ENCODE measurements at regions not wholly inside any gene's neighbourhood (a gene's known extent, or its start where the extent isn't known, plus 50 kb on each side); places are given as distances from the start of the nearest gene placed in this dataset.
"Not testable (repeated sequence)": the region's sequence is repeated elsewhere in the genome, so short reads cannot be mapped to it uniquely, and the experiment has no call there.

DNA sequence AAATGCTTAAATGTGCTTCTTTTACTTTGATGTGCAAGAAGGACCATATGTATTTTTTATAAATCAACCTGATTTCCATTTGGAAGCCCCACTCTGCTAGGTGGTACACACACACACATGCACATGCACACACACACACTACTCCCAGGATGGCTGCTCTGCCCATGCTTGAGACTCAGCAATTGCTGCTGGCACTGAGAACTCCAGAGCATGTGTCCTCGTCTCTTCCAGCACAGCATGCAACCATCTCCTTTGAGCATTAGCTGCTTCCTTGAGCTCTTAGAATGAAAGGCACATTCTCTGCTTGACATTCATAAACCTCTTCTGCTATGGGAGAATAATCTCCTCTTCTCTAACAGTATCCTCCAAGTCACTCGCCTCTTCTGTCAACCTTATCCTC lies 115.9 kb downstream of the FEM1C start:
- H3K4me3 ChIP-seq (ENCODE audit: insufficient read depth, low read depth, low read length), result no peak overlapping the region
- no peak for DNase-seq
- H3K27me3 ChIP-seq (ENCODE audit: control insufficient read depth, insufficient read depth, low read length), result no peaks in the 10 kb centered on the region
- no peaks in the 10 kb centered on the region for H3K36me3 ChIP-seq (replicated peaks; ENCODE audit: control insufficient read depth, insufficient read depth, low read length)

DNA sequence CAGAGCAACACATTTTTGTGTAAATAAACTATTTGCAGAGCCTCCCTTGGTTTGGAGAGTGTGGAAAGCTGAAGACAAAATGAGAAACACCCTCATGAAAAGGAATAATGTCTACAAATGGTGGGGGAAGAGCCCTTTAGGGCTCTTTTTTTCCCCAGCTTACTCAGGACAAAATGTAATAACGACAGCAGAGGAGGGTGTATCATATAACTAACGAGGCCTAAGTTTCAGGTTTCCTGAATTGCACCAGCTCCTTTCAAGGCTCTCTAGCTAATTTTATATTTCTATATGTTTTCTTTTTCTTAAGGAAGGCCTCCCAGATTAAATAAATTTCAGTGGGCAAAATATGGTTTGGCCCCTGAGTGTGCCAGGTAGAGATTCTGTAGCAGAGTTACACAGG lies 116.3 kb downstream of the FEM1C start:
- Histone ChIP-seq H3K27me3 (ENCODE audit: control insufficient read depth, insufficient read depth, low read length) (no peaks in the 10 kb centered on the region), H3K36me3 (replicated peaks; ENCODE audit: control insufficient read depth, insufficient read depth, low read length) (no peaks in the 10 kb centered on the region), H3K4me3 (ENCODE audit: insufficient read depth, low read depth, low read length) (no peak overlapping the region)
- no peak for DNase-seq

DNA sequence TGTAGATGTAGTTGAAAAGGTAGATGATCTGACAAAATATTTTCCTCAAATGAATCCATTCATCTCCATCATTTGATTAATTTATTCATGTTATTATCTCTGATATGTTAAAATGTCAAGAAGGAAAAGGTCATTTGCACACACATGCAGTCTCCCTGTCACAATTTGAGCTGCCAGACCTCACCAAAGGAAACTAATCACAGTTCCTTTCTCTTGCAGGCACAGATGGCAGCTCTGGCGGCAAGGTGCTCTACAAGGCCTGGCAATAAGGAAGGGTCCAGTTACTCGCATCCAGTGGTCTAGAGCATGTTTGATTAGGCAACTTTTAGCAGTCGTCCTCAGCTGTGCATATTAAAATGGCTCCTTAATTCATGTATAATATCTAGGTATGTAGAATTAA lies 120.1 kb downstream of the FEM1C start:
- Histone ChIP-seq H3K4me3 (ENCODE audit: insufficient read depth, low read depth, low read length) (no peak overlapping the region), H3K27me3 (ENCODE audit: control insufficient read depth, insufficient read depth, low read length) (no peaks in the 10 kb centered on the region), H3K36me3 (replicated peaks; ENCODE audit: control insufficient read depth, insufficient read depth, low read length) (no peaks in the 10 kb centered on the region)
- no peak for DNase-seq

DNA sequence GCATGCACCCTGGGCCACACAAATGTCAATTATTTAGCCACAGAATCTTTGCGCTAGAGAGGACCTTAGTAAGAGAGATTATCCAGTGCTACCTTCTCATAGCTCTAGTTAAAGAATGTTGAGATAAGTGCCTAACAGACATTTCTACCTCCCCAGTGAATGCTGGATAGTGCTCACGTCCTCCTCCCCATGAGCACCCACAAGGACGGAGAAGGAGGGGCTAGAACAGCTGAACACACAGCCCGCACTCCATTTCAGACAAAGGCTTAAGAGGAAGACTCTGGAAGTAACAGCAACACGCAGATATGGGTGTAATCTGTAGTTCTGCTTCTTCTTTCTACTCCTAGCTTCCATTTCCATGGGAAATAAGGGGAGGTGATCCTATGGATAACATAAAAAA lies 120.5 kb downstream of the FEM1C start:
- DNase-seq, result no peak
- no peaks in the 10 kb centered on the region for H3K36me3 ChIP-seq (replicated peaks; ENCODE audit: control insufficient read depth, insufficient read depth, low read length)
- no peak overlapping the region for H3K4me3 ChIP-seq (ENCODE audit: insufficient read depth, low read depth, low read length)
- no peaks in the 10 kb centered on the region for H3K27me3 ChIP-seq (ENCODE audit: control insufficient read depth, insufficient read depth, low read length)

DNA sequence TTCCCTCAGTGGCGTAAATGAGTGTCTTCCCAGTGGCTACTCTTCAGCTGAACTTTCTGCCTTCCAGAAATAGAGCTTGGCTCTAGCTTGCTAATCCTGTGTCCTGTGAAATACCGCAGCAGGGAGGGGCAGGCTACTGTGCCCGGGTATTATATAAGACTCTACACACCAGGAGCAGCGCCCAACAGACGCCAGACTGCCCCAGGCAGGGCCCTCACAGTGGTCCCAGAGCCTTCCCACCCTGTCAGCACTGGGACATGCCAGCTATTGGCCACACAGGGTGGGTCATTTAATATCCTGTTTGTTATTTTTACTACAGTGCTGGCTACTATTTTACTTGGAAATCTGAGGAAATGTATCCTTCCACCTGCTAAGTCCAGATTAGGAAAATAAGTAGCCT lies 121.0 kb downstream of the FEM1C start:
- Histone ChIP-seq H3K27me3 (ENCODE audit: control insufficient read depth, insufficient read depth, low read length) (no peaks in the 10 kb centered on the region), H3K36me3 (replicated peaks; ENCODE audit: control insufficient read depth, insufficient read depth, low read length) (no peaks in the 10 kb centered on the region), H3K4me3 (ENCODE audit: insufficient read depth, low read depth, low read length) (no peak overlapping the region)
- no peak for DNase-seq

GRCh38 chr5:115423051-115423450 lies 121.5 kb downstream of the FEM1C start:
- Histone ChIP-seq H3K27me3 (ENCODE audit: control insufficient read depth, insufficient read depth, low read length) (no peaks in the 10 kb centered on the region), H3K4me3 (ENCODE audit: insufficient read depth, low read depth, low read length) (no peak overlapping the region), H3K36me3 (replicated peaks; ENCODE audit: control insufficient read depth, insufficient read depth, low read length) (no peaks in the 10 kb centered on the region)
- no peak for DNase-seq

DNA sequence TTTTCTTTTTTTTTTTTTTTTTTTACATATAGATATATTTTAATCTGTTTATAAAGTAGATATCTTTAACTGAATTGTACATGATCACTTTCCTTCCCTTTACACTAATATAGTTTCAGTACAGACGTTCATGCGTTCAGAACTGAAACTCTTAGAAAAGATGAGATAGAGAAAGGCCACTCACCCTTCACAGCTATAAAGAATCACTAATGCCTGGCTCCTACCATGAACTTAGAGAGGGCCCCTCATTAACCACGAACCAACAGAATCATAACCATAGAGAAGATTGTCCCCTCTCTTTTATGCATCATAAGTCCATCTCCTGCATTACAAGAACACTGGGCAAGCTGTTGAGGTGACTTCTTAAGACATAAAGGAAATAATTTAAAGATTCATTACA lies 123.8 kb downstream of the FEM1C start:
- not testable (repeated sequence) for H3K4me3 ChIP-seq (ENCODE audit: insufficient read depth, low read depth, low read length); H3K27me3 ChIP-seq (ENCODE audit: control insufficient read depth, insufficient read depth, low read length); DNase-seq; H3K36me3 ChIP-seq (replicated peaks; ENCODE audit: control insufficient read depth, insufficient read depth, low read length)

GRCh38 chr5:115419846-115420585 lies 123.6 kb upstream of the CCDC112 start:
- no peak overlapping the region for H3K4me3 ChIP-seq (ENCODE audit: insufficient read depth, low read depth, low read length)
- DNase-seq, result no peak
- no peaks in the 10 kb centered on the region for H3K27me3 ChIP-seq (ENCODE audit: control insufficient read depth, insufficient read depth, low read length)
- H3K36me3 ChIP-seq (replicated peaks; ENCODE audit: control insufficient read depth, insufficient read depth, low read length), result no peaks in the 10 kb centered on the region

- DNase-seq, result no peak
- H3K36me3 ChIP-seq (replicated peaks; ENCODE audit: control insufficient read depth, insufficient read depth, low read length), result no peaks in the 10 kb centered on the region
- no peaks in the 10 kb centered on the region for H3K27me3 ChIP-seq (ENCODE audit: control insufficient read depth, insufficient read depth, low read length)
- H3K4me3 ChIP-seq (ENCODE audit: insufficient read depth, low read depth, low read length), result no peak overlapping the region
These were observed 122.3 kb upstream of the CCDC112 start for GRCh38 chr5:115418788-115419187.

DNA sequence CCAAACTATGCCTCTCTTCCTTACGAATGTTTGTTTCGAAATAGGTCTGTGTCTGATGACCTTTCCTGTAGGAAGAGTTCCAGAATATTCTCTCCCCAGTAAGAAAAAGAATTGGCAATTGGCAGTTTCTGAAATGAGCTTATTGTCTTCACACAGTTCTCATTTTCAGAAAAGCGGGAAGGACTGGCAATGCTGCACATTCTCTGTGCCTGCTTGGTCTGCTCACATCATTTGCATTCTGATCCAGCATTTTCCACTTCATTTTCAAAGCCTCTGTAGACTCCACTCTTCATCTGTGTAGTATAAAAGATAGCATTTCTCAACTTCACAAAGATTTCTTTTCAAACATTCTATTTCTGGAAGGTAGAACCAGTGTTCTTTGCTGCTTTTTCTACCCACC lies 120.6 kb upstream of the CCDC112 start:
- no peak overlapping the region for H3K4me3 ChIP-seq (ENCODE audit: insufficient read depth, low read depth, low read length)
- H3K27me3 ChIP-seq (ENCODE audit: control insufficient read depth, insufficient read depth, low read length), result no peaks in the 10 kb centered on the region
- DNase-seq, result no peak
- H3K36me3 ChIP-seq (replicated peaks; ENCODE audit: control insufficient read depth, insufficient read depth, low read length), result no peaks in the 10 kb centered on the region

DNA sequence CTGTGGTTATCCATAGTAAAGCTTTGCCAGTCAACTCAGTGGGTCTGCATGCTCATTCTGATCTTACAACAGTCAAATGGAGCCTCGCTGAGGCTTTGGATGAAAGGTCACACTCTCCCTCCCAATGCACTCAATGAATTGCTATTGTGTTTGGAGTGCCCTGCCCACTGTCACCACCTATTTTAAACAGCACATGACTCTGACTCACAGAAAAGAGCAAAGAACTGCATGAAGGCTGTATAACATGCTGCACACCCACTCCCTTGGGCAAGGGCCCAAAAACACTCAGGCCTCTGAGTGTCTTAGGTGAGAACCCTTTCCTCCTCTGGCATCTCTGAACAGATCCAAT lies 118.7 kb upstream of the CCDC112 start:
- Histone ChIP-seq H3K27me3 (ENCODE audit: control insufficient read depth, insufficient read depth, low read length) (no peaks in the 10 kb centered on the region), H3K36me3 (replicated peaks; ENCODE audit: control insufficient read depth, insufficient read depth, low read length) (no peaks in the 10 kb centered on the region), H3K4me3 (ENCODE audit: insufficient read depth, low read depth, low read length) (no peak overlapping the region)
- DNase-seq, result no peak

DNA sequence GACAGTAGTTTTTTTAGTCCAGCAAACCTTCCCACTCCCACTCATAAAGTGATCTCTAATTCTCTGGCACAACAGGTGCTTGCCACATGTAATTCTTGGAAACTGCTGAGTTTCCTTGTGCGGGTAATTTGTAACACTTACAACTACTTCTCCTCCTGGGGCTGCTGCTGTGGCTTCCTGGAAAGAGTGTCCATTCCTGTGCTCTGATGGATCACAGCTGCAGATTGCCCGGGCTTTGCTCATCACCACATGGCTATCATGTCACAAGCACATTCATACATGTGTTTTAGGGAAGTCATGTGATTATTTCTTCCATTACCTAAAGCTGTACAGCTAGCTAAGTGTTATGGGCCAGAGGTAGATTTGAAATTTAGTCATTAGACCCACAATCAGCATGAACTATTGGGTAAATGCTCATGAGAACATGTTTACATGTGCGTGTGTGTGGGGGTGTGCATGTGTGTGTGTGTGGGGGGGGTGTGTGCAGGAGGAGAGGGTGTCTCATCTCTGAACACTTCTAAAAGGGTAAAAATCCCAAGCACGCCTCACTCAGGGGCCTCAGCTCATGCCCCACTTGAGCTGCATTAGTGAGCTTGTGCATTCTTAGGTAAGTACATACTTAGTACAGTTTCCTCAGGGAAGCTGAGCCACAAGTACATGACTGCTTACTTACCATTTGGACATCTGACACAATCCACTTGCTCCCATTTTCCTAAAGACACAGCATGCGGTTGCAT lies 118.1 kb upstream of the CCDC112 start:
- no peak for DNase-seq
- Histone ChIP-seq H3K27me3 (ENCODE audit: control insufficient read depth, insufficient read depth, low read length) (no peaks in the 10 kb centered on the region), H3K4me3 (ENCODE audit: insufficient read depth, low read depth, low read length) (no peak overlapping the region), H3K36me3 (replicated peaks; ENCODE audit: control insufficient read depth, insufficient read depth, low read length) (no peaks in the 10 kb centered on the region)

GRCh38 chr5:115413651-115414050 lies 117.2 kb upstream of the CCDC112 start:
- DNase-seq, result no peak
- no peaks in the 10 kb centered on the region for H3K36me3 ChIP-seq (replicated peaks; ENCODE audit: control insufficient read depth, insufficient read depth, low read length)
- no peak overlapping the region for H3K4me3 ChIP-seq (ENCODE audit: insufficient read depth, low read depth, low read length)

GRCh38 chr5:115409094-115409493 lies 112.6 kb upstream of the CCDC112 start:
- H3K36me3 ChIP-seq (replicated peaks; ENCODE audit: control insufficient read depth, insufficient read depth, low read length), result no peaks in the 10 kb centered on the region
- H3K27me3 ChIP-seq (ENCODE audit: control insufficient read depth, insufficient read depth, low read length), result no peaks in the 10 kb centered on the region
- H3K4me3 ChIP-seq (ENCODE audit: insufficient read depth, low read depth, low read length), result no peak overlapping the region
- DNase-seq, result no peak

More at GRCh38 chr5:115413651-115414050, 117.2 kb upstream of the CCDC112 start:
- H3K27me3 ChIP-seq (ENCODE audit: control insufficient read depth, insufficient read depth, low read length), result no peaks in the 10 kb centered on the region

DNA sequence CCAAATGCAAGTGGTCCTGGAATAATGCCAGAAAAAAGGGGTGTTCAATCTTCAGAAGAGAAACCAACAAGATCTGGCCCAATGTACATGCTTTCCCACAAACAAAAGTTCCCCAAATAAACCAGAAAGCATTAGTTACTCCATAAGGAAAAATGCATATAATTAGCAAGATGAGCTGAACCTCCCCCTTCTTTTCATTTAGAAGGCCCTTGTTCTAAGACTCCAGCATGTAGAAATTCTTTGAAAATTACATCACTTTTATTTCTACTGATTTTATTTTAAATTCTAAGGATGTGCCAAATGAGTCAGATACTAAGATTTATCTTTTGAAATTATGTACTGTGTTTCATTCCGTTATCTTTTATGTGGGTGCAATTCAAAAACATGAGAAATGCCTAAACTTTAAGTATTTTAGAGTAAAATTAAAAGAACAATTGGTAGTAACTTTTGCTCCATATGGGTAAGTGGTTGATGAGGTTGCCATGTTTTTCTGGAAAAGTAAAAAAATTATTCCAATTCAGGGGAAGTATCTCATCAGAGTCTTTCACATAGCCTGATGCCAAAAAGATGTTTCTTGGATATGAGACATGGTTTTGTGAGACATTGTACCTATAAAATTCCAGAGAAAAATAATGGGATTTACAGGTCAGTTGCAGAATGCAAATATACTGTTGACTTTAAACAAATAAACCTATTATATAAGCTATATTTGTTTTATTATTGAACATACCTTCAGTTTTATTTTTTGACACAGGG lies 106.5 kb upstream of the CCDC112 start:
- Histone ChIP-seq H3K36me3 (replicated peaks; ENCODE audit: control insufficient read depth, insufficient read depth, low read length) (no peaks in the 10 kb centered on the region), H3K27me3 (ENCODE audit: control insufficient read depth, insufficient read depth, low read length) (no peaks in the 10 kb centered on the region), H3K4me3 (ENCODE audit: insufficient read depth, low read depth, low read length) (no peak overlapping the region)
- no peak for DNase-seq
